Fibroblast of the aortic adventitia (primary cell): ENCODE measurements at regions not wholly inside any gene's neighbourhood (a gene's known extent, or its start where the extent isn't known, plus 50 kb on each side); places are given as distances from the start of the nearest gene placed in this dataset.
"Not testable (repeated sequence)": the region's sequence is repeated elsewhere in the genome, so short reads cannot be mapped to it uniquely, and the experiment has no call there.

ENCODE experiments used
- DNase-seq: peaks from one replicate; pipeline ENCODE4 v3.0.0-alpha.2; 2010; ENCODE audit warnings: low read depth
- H3K4me3 ChIP-seq: 2 replicates; pipeline ENCODE4 v1.5.1; 2011; ENCODE audit warnings: low read depth, mild to moderate bottlenecking, control low read depth, low read length, moderate library complexity
- CTCF ChIP-seq: IDR thresholded peaks from 2 replicates; pipeline ENCODE4 v1.5.1; 2011; ENCODE audit warnings: mild to moderate bottlenecking, low read length, control low read depth, inconsistent platforms; ENCODE audit not compliant: insufficient read depth

- no peak overlapping the region for H3K4me3 ChIP-seq
- TF ChIP-seq CTCF = no peak
- no peak for DNase-seq
Observed at GRCh38 chr18:1668279-1668678, 763.6 kb downstream of the ADCYAP1 start.

- DNase-seq, H3K4me3 ChIP-seq: not testable (repeated sequence)
Observed at GRCh38 chr18:1671710-1672109, 767.0 kb downstream of the ADCYAP1 start.

- no peak for DNase-seq
- no peak overlapping the region for H3K4me3 ChIP-seq
- no peak for TF ChIP-seq CTCF
Observed at GRCh38 chr18:1676387-1676786, 771.7 kb downstream of the ADCYAP1 start.

GRCh38 chr18:1680108-1680507, 775.4 kb downstream of the ADCYAP1 start:
- TF ChIP-seq CTCF = no peak
- no peak overlapping the region for H3K4me3 ChIP-seq
- DNase-seq = no peak

GRCh38 chr18:1691863-1692262, 787.2 kb downstream of the ADCYAP1 start:
- H3K4me3 ChIP-seq = no peak overlapping the region
- TF ChIP-seq CTCF = no peak
- DNase-seq = no peak

GRCh38 chr18:1708006-1708405, 803.3 kb downstream of the ADCYAP1 start:
- no peak for DNase-seq
- H3K4me3 ChIP-seq = no peak overlapping the region
- no peak for TF ChIP-seq CTCF

- TF ChIP-seq CTCF = no peak
- DNase-seq = no peak
- no peak overlapping the region for H3K4me3 ChIP-seq
Observed at GRCh38 chr18:1710114-1710513, 805.4 kb downstream of the ADCYAP1 start.
